ENCODE measurements at regions not wholly inside any gene's neighbourhood (a gene's known extent, or its start where the extent isn't known, plus 50 kb on each side); places are given as distances from the start of the nearest gene placed in this dataset.

GRCh38 chr7:124497176-124497575 is 268.4 kb downstream of the GPR37 start:
- Histone ChIP-seq H3K27me3 (replicated peaks in 1 of 4; ENCODE audit: control insufficient read depth in 3 of 4, extremely low read depth in 1 of 4, insufficient read depth in 3 of 4, low read length in 3 of 4) (no peaks in the 10 kb centered on the region), H3K27ac (ENCODE audit: low read depth, low read length) (no peak overlapping the region), H2BK12ac (ENCODE audit: low read depth, low read length) (no peak overlapping the region), H3K79me2 (ENCODE audit: control insufficient read depth in 1 of 2, insufficient read depth in 2 of 2, low read length in 2 of 2) (no peaks in the 10 kb centered on the region), H4K5ac (ENCODE audit: insufficient read length, low read depth, low read length) (no peak overlapping the region), H3K56ac (replicated peaks; ENCODE audit: insufficient read length, low read depth, low read length) (no peak overlapping the region), H3K18ac (ENCODE audit: extremely low read depth, low read length) (no peak overlapping the region), H2BK15ac (ENCODE audit: low read length) (no peak overlapping the region), H2BK5ac (ENCODE audit: low read depth, low read length) (no peak overlapping the region), H3K23me2 (ENCODE audit: low read depth, low read length) (no peaks in the 10 kb centered on the region), H4K91ac (replicated peaks; ENCODE audit: insufficient read length, low read length) (no peak overlapping the region), H3K4me3 (ENCODE audit: extremely low read depth in 1 of 4, insufficient read depth in 2 of 4, low read depth in 3 of 4, low read length in 4 of 4) (no peak overlapping the region), H2BK20ac (ENCODE audit: low read length) (no peak overlapping the region), H3K9ac (replicated peaks in 1 of 4; ENCODE audit: extremely low read depth in 1 of 4, low read depth in 3 of 4, low read length in 3 of 4) (no peak overlapping the region), H2BK120ac (replicated peaks; ENCODE audit: low read depth, low read length) (no peak overlapping the region), H3K4me1 (replicated peaks in 1 of 4; ENCODE audit: control insufficient read depth in 3 of 4, insufficient read depth in 4 of 4, low read length in 3 of 4) (no peaks in the 10 kb centered on the region), H3K4me2 (ENCODE audit: insufficient read depth in 1 of 2, low read depth in 2 of 2, low read length in 2 of 2) (no peak overlapping the region), H3K9me3 (ENCODE audit: insufficient read depth in 2 of 2, low read depth in 1 of 2, low read length in 1 of 2) (no peaks in the 10 kb centered on the region), H3K23ac (ENCODE audit: insufficient read length) (no peak overlapping the region), H3K79me1 (ENCODE audit: low read depth, low read length) (no peaks in the 10 kb centered on the region), H4K20me1 (replicated peaks in 1 of 2; ENCODE audit: control insufficient read depth in 1 of 2, insufficient read depth in 2 of 2, low read length in 2 of 2) (no peaks in the 10 kb centered on the region), H3K36me3 (ENCODE audit: control insufficient read depth in 2 of 4, insufficient read depth in 4 of 4, low read length in 3 of 4) (no peaks in the 10 kb centered on the region), H4K8ac (ENCODE audit: extremely low read depth, insufficient read depth, low read length) (no peak overlapping the region), H3K14ac (ENCODE audit: insufficient read length) (no peak overlapping the region), H3K4ac (replicated peaks; ENCODE audit: insufficient read length, low read depth, low read length) (no peak overlapping the region), H2AFZ (ENCODE audit: low read length) (no peak overlapping the region), H2AK5ac (ENCODE audit: low read depth, low read length) (no peak overlapping the region)
- DNase-seq (ENCODE audit: low read depth in 1 of 2, low spot score in 2 of 2) (no peak), FAIRE-seq (no peak)
- ChIA-PET POLR2A (ENCODE audit: partially characterized antibody) (no interaction called here), CTCF (ENCODE audit: partially characterized antibody) (no interaction called here)
- TF ChIP-seq KDM4A (IDR thresholded peaks at IDR 0.05; ENCODE audit: low read depth, low read length, severe bottlenecking) (no peak), ATF2 (IDR thresholded peaks at IDR 0.05; ENCODE audit: low read length) (no peak), GABPA (IDR thresholded peaks at IDR 0.05; ENCODE audit: borderline replicate concordance, insufficient read depth, low read length) (no peak), SIX5 (IDR thresholded peaks at IDR 0.05; ENCODE audit: low read depth, low read length) (no peak), FOSL1 (IDR thresholded peaks at IDR 0.05; ENCODE audit: insufficient read depth, low read depth, low read length) (no peak), JUND (IDR thresholded peaks at IDR 0.05; ENCODE audit: low read length) (no peak), PHF8 (conservative IDR thresholded peaks at IDR 0.05; ENCODE audit: low read depth, low read length) (no peak), YY1 (IDR thresholded peaks at IDR 0.05; ENCODE audit: low read depth, low read length) (no peak), BCL11A (IDR thresholded peaks at IDR 0.05; ENCODE audit: low read depth in 2 of 2, low read length in 2 of 2) (no peak), SP2 (IDR thresholded peaks at IDR 0.05; ENCODE audit: low read length) (no peak), CHD2 (IDR thresholded peaks at IDR 0.05; ENCODE audit: low read length) (no peak), MAX (IDR thresholded peaks at IDR 0.05) (no peak)
- WGBS, 2 experiments (ENCODE audit: extremely low coverage in 1 of 2, insufficient coverage in 1 of 2, insufficient read length in 1 of 2, insufficient replicate concordance in 2 of 2, low coverage in 1 of 2, low lambda C conversion rate in 2 of 2, missing lambda C conversion rate in 1 of 2), result 76% methylated on average over 3 of the region's 3 CpGs; no CpG with 5 or more reads in 1 of the 2 experiments
